ENCODE measurements at regions not wholly inside any gene's neighbourhood (a gene's known extent, or its start where the extent isn't known, plus 50 kb on each side); places are given as distances from the start of the nearest gene placed in this dataset.
"Not testable (repeated sequence)": the region's sequence is repeated elsewhere in the genome, so short reads cannot be mapped to it uniquely, and the experiment has no call there.

GRCh38 chr11:13567551-13567950 is 71.8 kb upstream of the PTH start:
- peaks cover 0 to under 1% of the 10 kb centered on the region in 2 donors for H3K9me3 Mint-ChIP-seq
- TF ChIP-seq CTCF (IDR thresholded peaks at IDR 0.05): no peak
- intact Hi-C loops (cut with micrococcal nuclease): no loop called here

GRCh38 chr11:13561860-13562259 is 66.1 kb upstream of the PTH start:
- Histone ChIP-seq H3K9me3 (ENCODE audit: control insufficient read depth, insufficient read depth, low read length) (no peaks in the 10 kb centered on the region), H3K36me3 (ENCODE audit: control insufficient read depth, insufficient read depth, low read length) (no peaks in the 10 kb centered on the region), H3K4me1 (ENCODE audit: control insufficient read depth, insufficient read depth, low read length) (peaks cover 15% of the 10 kb centered on the region), H3K4me3 (ENCODE audit: low read length) (no peak overlapping the region), H3K27me3 (ENCODE audit: control insufficient read depth, insufficient read depth, low read length) (no peaks in the 10 kb centered on the region), H3K27ac (ENCODE audit: low read length) (no peak overlapping the region)
- DNase-seq: no peak
- no peak for TF ChIP-seq CTCF (IDR thresholded peaks at IDR 0.05)
- peak overlapping the region in 1 of 2 donors; percentile 20 for H3K27ac Mint-ChIP-seq
- H3K4me3 Mint-ChIP-seq: peak overlapping the region; percentile 71
- H3K27me3 Mint-ChIP-seq (ENCODE audit: low read depth in 2 of 2): peaks cover 6 to 18% of the 10 kb centered on the region in 2 donors
- intact Hi-C loops (cut with micrococcal nuclease): no loop called here
- H3K4me1 Mint-ChIP-seq: peaks cover 24 to 30% of the 10 kb centered on the region in 2 donors
- peak in 2 of 3 donors; percentile 41 to 53 for ATAC-seq
- peaks cover 7 to 8% of the 10 kb centered on the region in 2 donors for H3K9me3 Mint-ChIP-seq
- H3K36me3 Mint-ChIP-seq: peaks cover 15% of the 10 kb centered on the region

More at GRCh38 chr11:13567551-13567950, 71.8 kb upstream of the PTH start:
- DNase-seq (no peak), ATAC-seq (no peak)
- Histone ChIP-seq H3K9me3 (ENCODE audit: control insufficient read depth, insufficient read depth, low read length) (no peaks in the 10 kb centered on the region), H3K4me1 (ENCODE audit: control insufficient read depth, insufficient read depth, low read length) (no peaks in the 10 kb centered on the region), H3K36me3 (ENCODE audit: control insufficient read depth, insufficient read depth, low read length) (no peaks in the 10 kb centered on the region), H3K27ac (ENCODE audit: low read length) (no peak overlapping the region), H3K27me3 (ENCODE audit: control insufficient read depth, insufficient read depth, low read length) (no peaks in the 10 kb centered on the region), H3K4me3 (ENCODE audit: low read length) (no peak overlapping the region)
- peaks cover 6 to 25% of the 10 kb centered on the region in 2 donors for H3K27me3 Mint-ChIP-seq (ENCODE audit: low read depth in 2 of 2)
- H3K4me3 Mint-ChIP-seq: no peak overlapping the region
- H3K27ac Mint-ChIP-seq: no peak overlapping the region
- H3K4me1 Mint-ChIP-seq: peaks cover 3 to 4% of the 10 kb centered on the region in 2 donors
- peaks cover 7% of the 10 kb centered on the region for H3K36me3 Mint-ChIP-seq

- Mint-ChIP-seq H3K27ac (peak overlapping the region in 1 of 2 donors; percentile 34), H3K36me3 (peaks cover 15% of the 10 kb centered on the region), H3K4me3 (peak overlapping the region; percentile 38), H3K27me3 (ENCODE audit: low read depth in 2 of 2) (peaks cover 4 to 16% of the 10 kb centered on the region in 2 donors), H3K4me1 (peaks cover 24 to 30% of the 10 kb centered on the region in 2 donors)
- H3K4me3 ChIP-seq (ENCODE audit: low read length); H3K27ac ChIP-seq (ENCODE audit: low read length); ATAC-seq; intact Hi-C loops (cut with micrococcal nuclease); H3K36me3 ChIP-seq (ENCODE audit: control insufficient read depth, insufficient read depth, low read length); H3K9me3 ChIP-seq (ENCODE audit: control insufficient read depth, insufficient read depth, low read length); H3K27me3 ChIP-seq (ENCODE audit: control insufficient read depth, insufficient read depth, low read length); H3K9me3 Mint-ChIP-seq: not testable (repeated sequence)
- DNase-seq: peak in 1 of 2 donors; percentile 13
- peaks cover 15% of the 10 kb centered on the region for H3K4me1 ChIP-seq (ENCODE audit: control insufficient read depth, insufficient read depth, low read length)
- 65% methylated on average over 11 of the region's 11 CpGs for WGBS (ENCODE audit: insufficient coverage)
Observed at GRCh38 chr11:13560341-13560740, 64.5 kb upstream of the PTH start.

- H3K4me1 Mint-ChIP-seq: peaks cover 62 to 65% of the 10 kb centered on the region in 2 donors
- H3K4me1 ChIP-seq (ENCODE audit: control insufficient read depth, insufficient read depth, low read length): peaks cover 47% of the 10 kb centered on the region
- TF ChIP-seq CTCF (IDR thresholded peaks at IDR 0.05): no peak
- peak overlapping the region; percentile 81 for H3K4me3 Mint-ChIP-seq
- peaks cover 0 to 2% of the 10 kb centered on the region in 2 donors for H3K9me3 Mint-ChIP-seq
- no peaks in the 10 kb centered on the region for H3K27me3 Mint-ChIP-seq (ENCODE audit: low read depth in 2 of 2)
- ATAC-seq (no peak), DNase-seq (no peak)
- WGBS (ENCODE audit: insufficient coverage): 86% methylated on average over 3 of the region's 3 CpGs
- intact Hi-C loops (cut with micrococcal nuclease): no loop called here
- no peaks in the 10 kb centered on the region for H3K9me3 ChIP-seq (ENCODE audit: control insufficient read depth, insufficient read depth, low read length)
- H3K36me3 Mint-ChIP-seq: peaks cover 6% of the 10 kb centered on the region
- no peak overlapping the region for H3K4me3 ChIP-seq (ENCODE audit: low read length)
- no peak overlapping the region for H3K27ac ChIP-seq (ENCODE audit: low read length)
- H3K27ac Mint-ChIP-seq: peak overlapping the region; percentile 88
- no peaks in the 10 kb centered on the region for H3K27me3 ChIP-seq (ENCODE audit: control insufficient read depth, insufficient read depth, low read length)
- H3K36me3 ChIP-seq (ENCODE audit: control insufficient read depth, insufficient read depth, low read length): no peaks in the 10 kb centered on the region
Observed at GRCh38 chr11:13552784-13553183, 57.0 kb upstream of the PTH start.

Measured in natural killer cell (primary cell).